Cardiac septum (tissue), 1 donor: ENCODE measurements at regions not wholly inside any gene's neighbourhood (a gene's known extent, or its start where the extent isn't known, plus 50 kb on each side); places are given as distances from the start of the nearest gene placed in this dataset.

Experiments
- DNase-seq: peaks from one replicate; pipeline ENCODE4 v3.0.0-alpha.2; 2020; ENCODE audit warnings: low spot score
- intact Hi-C: fragments of 100-400 bp; cut with DNase I; formaldehyde crosslinking; loops from one replicate; pipeline ENCODE4 v1.14.0; 2022
- donor health status: DM: no; HTN: no; CAD: no.

DNA sequence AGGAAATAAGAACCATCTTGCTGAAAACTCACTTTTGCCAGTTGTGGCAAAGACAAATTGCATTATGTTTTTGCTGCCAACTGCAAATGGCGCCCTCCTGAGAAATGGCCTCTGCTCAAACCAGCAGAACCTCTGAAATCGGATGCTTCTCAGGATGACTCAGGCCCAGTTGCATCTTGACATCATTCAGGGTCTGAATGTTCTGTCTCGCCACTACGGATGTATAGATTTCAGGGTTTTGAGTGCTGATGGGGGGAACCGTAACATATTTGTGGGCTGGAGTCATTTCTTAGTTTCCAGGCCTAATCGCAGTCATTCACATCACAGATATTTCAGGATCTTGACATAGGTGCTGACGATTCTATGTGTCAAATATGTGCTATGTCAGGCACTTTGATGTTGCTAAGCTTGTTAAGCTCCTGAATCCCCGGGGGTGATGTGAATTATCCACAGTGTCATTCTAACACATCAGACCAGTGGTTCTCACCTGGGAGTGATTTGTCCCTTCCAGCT is 207.1 kb downstream of the NFATC2 start:
- intact Hi-C loops: no loop called here
- no peak for DNase-seq

DNA sequence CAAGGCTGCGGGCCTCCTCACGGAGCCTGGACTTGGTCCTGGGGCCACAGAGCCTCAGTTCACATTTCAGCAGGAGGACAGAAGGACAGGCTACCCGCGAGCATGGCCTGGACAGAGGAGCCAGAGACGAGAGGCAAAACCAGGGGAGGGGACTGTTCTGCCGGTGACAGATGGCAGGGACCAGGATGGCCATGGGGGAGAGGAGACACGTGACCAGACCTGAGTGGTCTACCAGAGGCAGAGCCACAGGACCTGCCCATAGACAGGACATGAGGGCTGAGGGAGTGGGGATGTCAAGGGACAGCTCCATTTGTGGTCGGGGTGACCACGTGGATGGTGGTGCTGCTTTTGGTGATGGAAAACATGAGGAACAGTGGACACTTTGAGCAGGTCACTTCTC is 207.9 kb downstream of the NFATC2 start:
- no peak for DNase-seq
- intact Hi-C loops: no loop called here

DNA sequence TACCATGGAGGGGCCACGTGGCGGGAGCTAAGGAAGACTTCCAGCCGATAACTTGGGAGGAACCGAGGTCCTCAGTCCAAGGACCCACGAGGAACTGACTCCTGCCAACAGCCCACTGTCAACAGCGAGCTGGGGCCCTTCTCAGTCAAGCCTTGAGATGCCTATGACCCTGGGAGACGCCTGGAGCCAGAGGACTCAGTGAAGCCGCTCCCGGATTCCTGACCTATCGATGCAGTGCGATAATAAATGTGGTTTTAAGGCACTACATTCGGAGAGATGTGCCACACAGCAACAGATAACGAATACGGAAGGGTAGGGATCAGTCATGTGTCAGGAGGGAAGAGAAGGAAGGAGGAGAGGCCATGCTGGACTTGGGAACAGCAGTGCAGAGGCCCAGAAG is 208.5 kb downstream of the NFATC2 start:
- no peak for DNase-seq
- intact Hi-C loops: no loop called here

DNA sequence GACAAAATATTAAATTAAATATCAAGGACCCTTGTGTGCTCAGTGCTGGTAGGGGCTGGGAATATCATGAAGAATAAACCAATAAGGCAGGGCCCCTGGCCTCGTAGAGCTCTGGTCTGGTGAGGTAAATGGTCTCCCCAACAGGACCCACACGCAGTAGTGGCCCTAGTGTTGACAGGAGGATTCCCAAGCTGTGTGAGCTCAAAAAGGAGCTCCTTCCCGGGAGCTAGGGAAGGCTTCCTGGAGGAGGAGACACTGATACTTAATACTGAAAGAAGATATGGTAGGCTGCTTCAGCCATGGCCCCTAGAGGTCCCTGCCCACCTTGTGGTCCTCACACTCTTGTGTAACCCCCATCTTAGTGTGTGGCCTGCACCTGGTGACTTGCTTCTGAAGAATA is 209.1 kb downstream of the NFATC2 start:
- no peak for DNase-seq
- intact Hi-C loops: no loop called here

DNA sequence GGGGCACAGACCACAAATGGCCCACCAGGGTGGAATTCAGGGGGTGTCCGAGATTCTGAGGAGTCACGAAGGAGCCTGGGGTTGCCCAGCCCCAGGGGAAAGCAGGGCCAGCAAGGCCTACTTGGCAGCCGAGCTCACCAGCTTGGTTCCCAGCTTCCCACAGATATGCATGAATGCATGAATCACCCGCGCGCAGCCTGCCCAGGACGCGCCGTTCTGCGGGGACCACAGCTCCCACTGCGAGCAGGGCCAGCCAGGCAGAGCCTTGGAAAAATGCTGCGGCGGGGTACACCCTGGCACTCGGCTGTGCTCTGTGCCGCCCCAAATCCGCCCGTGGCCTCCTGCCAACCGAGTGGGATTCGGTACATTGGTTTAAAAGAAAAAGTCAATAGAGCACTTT is 211.0 kb downstream of the NFATC2 start:
- intact Hi-C loops: no loop called here
- DNase-seq: no peak

DNA sequence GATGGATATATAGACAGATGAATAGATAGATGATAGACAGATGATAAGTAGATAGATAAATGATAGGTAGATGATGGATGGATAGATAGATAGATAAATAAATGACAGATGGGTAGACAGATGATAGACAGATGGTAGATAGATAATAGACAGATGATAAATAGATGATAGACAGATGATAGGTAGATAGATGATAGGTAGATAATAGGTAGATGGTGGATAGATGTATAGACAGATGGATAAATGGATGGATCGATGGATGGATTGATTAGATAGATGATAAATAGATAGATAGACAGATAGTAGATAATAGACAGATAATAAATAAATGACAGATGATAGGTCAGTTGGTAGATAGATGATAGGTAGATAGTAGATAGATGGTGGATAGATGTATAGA is 212.7 kb downstream of the NFATC2 start:
- no peak for DNase-seq
- intact Hi-C loops: no loop called here

DNA sequence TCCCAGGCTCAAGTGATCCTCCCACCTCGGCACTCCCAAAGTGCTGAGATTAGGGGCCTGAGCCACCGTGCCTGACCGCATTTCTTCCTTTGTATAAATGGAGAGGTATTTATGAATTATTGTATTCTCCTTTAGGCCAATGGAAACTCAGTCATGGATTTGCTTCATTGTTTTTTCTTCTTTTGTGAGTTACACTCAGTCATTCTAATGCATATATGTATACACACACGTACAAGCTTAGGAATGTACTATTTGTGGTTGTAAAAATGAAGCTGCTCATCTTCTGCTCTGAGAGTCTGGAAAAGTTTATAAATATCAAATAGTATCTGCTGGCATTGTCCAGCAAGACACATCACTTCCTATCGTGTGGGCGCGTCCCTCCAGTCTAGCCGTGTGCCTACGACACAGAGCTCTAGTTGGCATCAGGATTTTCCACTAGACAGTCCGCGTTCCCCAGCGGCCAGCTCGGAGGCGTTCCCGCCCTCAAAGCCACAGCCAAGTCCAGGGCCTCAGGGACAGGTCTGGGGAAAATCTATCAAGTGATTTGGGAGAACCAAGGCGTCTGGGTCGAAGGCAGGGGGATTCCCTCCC is 215.2 kb downstream of the NFATC2 start:
- intact Hi-C loops: no loop called here

DNA sequence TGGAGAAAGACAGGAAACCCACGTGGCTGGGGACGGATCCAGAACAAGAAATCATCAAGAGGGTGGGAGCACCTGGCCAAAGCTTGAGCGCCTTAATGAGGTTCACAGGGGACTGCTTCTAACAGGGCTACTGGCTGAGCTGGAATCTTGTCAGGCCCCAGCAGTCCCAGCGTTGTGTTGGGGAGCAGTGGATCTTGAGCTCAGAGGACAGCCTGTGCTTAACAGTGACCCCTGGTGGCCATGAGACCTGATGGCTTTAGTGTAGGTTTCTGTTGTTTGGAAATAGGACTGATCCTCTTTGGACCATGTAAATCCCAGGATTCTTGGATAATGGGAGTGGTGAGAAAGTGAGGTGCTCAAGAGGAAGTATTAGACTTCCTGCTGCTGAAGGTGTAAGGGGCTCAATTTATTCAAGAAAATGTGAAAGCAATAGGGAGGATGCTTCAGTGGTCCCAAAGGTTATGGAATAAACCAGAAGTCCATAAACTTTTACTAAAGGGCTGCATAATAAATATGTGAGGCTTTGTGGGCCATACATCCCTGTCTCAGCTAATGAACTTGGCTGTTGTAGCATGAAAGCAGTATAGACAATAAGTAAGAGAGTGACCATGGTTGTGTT is 216.2 kb downstream of the NFATC2 start:
- no peak for DNase-seq
- intact Hi-C loops: no loop called here

More for the DNA sequence above, 215.2 kb downstream of the NFATC2 start:
- no peak for DNase-seq

DNA sequence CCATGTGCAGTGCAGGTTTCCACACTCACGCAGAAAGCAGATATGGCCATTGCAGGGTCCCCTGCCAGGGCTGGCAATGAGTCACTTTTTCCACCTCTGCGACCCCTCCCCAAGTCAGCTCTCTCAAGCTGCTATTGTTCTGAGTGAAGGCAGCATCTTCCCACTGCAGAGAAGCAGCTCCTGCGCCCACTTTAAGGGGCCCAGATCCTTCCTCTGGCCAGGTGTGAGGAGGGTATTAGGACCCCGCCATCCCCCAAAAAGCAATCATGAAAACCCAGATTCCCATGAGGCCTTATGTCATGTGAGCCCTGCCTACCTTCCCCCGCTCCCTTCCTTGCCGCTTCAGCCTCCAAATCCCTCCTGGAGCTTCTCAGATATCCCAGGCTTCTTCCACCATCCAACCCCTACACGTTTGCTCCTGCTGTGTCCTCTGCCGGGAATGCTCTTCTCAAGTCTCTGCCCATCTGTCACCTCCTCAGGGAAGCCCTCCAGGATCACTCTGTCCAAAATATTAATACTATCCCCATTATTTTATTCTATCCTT is 220.3 kb downstream of the NFATC2 start:
- intact Hi-C loops: no loop called here
- DNase-seq: no peak

DNA sequence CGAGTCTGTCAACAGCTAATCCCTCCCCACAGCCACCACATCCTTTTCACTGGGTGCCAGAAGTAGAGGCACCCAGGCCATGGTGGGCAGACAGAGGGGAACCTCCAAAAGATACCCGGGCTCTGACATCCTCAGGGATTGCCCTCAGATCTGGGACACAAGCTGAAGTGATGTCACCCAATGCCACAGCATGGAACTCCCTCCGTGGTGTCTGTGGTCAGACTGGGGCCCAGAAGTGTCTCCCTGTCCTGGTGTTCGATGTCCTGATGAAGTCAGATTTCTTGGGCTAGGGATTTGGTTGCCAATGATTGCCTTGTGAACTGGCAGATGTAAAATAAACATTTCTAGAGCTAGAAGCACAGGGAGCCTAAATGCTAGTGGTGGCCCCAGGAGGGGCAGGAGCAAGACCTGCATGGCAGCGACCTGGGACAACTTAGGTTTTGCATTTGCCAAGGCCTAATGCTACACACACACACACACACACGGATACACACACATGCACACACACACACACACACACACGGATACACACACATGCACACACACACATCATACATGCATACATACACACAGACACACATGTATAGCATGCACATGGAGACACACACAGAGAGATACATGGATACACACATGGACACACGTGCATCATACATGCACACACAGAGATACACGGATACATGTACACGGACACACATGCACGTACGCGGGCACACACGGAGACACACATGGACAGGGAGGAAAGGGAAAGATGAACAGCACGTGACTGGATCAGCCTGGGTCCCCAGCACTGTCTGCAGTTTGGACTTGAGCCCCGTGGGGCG is 221.0 kb downstream of the NFATC2 start:
- intact Hi-C loops: no loop called here
- no peak for DNase-seq

DNA sequence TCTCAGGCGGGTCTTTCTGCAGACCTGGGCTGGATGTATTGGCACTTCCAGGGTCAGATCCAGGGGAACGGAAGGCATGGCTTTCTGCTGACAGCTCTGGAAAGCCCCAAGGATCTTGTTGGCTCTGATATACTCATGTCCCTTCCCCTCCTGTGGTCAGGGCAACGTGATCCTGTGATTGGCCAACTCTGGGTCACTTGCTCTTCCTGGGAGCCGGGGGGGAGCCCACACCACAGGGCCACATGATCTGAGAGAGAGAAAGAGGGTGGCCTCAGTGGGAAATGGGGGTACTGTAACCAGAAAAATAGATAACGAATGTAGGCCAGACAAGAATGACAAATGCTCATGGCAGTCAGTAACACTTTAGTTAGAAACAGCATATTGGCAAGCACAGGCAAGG is 223.0 kb downstream of the NFATC2 start:
- DNase-seq: no peak
- intact Hi-C loops: no loop called here

DNA sequence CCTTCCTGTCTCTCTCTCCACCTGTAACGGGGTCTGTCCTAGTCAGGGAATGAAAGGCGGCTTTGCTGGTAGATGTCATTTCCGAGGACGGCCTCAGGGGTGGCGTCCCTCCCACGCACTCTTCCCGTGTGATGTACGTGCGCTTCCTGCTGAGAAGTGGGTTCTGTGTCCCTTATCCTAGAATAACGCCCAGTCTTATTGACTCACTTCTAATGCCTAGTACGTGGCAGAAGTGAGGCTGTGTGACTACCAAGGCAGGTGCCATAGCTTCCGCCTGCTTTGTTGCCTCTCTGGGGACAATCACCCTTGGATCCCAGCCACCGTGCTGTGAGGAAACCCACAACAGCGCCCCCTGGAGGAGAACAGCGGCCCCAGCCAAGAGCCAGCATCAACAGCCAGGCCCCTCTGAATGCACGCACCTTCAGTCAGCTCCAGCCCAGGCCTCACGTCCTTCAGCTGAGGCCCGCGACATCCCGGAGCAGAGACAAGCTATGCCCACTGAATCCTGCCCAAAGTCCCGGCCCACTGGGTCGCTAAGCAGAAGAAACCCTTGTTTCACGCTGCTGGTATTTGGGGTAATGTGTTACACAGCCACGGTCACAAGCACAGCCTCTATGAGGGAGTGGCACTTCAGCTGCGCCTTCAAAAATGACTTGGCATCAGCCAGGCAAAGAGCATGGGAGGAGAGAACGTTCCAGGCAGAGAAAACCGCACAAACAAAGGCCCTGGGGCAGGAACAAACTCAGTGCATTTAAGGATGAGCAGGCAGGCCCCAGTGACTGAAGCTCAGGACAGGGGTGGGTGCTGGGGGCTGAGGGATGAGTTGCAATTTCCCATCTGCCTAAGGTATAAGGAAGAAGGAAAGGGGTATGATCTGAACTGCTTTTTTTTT is 224.2 kb downstream of the NFATC2 start:
- intact Hi-C loops: no loop called here
- DNase-seq: no peak

DNA sequence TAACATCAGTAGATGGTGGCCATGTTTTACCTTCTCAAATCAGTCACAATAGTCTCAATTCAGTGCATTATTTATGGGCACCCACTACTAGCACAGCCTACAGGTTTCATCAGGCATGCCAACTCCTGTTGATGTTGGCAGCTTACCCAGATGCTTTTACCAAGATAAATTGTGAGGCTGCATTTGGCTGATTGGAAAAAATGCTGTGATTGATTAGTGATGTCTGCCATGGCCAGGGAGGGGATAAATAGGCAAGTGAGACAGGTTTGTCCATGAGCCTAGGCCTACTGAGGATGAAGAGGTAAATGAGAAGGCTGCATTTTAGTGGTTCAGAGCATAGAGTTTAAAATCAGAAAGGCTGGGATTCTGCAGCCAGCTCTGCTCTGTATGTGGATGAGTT is 227.1 kb downstream of the NFATC2 start:
- DNase-seq: no peak
- intact Hi-C loops: no loop called here

DNA sequence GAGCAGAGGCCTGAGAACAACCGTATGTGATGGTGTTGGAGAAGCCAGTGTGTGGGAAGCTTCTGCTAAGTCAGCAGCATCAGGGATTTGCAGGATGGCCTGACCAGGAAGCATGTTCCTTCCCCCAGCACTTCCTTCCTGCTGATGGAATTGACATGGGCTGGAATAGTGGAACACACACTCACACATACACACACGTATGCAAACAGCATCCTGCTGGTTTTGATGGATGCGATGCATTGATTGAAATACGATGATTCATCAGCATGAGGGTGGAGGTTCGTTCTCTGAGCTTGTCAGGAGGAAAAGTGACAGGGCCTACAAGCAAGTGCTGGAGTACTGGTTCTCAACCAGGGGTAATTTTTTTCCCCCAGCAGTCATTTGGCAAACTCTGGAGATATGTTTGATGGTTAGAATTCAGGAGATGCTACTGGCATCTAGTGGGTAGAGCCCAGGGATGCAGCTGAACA is 229.1 kb downstream of the NFATC2 start:
- intact Hi-C loops: no loop called here
- no peak for DNase-seq

DNA sequence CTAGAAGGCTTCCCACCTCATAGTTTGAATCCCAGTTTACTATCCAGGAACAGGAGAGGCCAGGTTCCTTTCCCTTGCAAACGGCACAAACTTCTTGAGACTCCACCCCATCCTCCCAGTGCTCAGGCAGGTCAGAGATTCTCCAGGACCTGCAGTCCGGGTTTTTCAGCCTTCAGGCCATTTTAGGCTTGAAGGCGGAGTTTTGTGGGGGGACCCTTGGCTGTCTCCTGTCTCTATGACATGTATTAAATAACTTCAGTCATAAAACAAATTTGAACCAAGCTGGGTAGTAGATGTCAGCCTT is 230.1 kb downstream of the NFATC2 start:
- DNase-seq: no peak
- intact Hi-C loops: no loop called here

DNA sequence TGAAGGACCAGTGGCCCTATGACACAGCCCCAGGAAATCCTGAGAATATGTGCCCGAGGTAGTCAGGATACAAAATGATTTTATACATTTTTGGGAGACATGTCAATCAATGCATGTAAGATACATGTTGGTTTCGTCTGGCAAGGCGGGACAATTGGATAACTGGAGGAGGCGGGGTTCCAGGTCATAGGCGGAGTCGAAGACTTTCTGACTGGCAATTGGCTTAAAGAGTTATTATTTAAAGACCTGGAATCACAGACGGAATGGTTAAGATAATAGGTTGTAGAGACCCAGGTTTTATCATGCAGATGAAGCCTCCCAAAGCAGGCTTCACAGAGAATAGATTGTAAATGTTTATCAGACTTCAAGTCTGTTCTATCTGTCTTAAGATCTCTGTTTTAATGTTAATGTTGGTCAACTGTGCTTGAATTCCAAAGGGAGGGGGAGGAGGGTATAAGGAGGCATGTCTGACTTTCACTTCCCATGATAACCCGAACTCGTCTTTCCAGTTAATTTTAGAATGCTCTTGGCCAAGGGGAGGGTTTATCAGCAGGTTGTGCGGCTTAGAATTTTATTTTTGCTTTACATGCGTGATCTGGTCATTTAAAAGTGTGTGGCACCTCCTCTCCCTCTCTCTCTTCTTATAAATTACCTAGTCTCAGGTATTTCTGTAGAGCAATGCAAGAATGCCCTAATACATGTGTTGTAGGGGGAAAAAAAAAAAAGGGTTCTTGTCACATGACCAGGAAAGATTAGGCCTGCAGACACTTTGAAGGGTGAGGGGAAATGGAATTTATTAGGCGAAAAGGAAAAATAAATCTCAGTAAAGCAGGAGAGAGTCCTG is 230.7 kb downstream of the NFATC2 start:
- DNase-seq: no peak
- intact Hi-C loops: no loop called here

DNA sequence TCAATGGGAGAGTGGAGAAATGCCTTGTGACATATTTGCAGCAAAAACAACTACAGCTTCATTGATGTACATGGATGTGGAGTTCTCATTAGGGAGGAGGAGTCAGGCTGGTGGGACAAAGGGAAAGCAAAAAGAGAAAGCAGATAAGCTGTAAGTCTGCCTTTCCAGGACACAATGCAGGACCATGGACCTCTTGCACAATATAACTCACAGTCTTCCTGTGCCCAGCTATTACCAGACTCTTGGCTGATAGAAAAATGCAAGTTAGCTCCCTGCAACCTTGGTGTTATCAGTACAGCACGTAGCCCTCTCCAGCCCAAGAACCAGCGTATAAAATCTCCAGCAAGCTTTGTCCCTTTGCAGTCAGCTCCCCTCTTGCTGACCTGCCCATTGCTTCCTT is 232.3 kb downstream of the NFATC2 start:
- no peak for DNase-seq
- intact Hi-C loops: no loop called here

DNA sequence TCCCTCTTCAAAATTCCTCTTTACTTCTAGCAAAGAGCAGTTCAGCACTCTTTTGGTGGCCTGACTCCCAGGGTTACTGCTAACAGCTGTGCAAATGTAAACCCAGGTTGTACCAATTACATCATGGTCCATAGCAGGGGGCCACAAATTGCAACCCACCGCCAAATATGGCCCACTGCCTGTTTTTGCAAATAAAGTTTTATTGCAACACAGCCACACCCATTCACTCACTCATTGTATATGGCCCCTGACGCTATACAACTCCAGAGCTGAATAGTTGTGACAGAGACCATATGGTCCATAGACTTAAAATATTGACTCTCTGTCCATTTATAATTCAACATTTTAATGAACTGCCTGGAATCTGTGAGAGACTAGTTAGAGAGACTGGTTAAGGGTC is 233.4 kb downstream of the NFATC2 start:
- DNase-seq: no peak
- intact Hi-C loops: loop anchor here (5.0 kb wide), 2 partner anchors 92 to 517 kb away; no protein-coding TSS in a partner anchor
